Osteoblast (primary cell): ENCODE measurements at regions not wholly inside any gene's neighbourhood (a gene's known extent, or its start where the extent isn't known, plus 50 kb on each side); places are given as distances from the start of the nearest gene placed in this dataset.

Experiments
- DNase-seq: peaks from one replicate; pipeline ENCODE4 v3.0.0; 2011; ENCODE audit warnings: low spot score, mixed read lengths; ENCODE audit not compliant: insufficient read length; ENCODE audit errors: missing footprints
- H2AFZ ChIP-seq: 2 replicates; pipeline ENCODE4 v1.6.0; 2011; ENCODE audit warnings: mild to moderate bottlenecking, low read length
- H3K27ac ChIP-seq: 2 replicates; pipeline ENCODE4 v1.5.1; 2011; ENCODE audit warnings: mild to moderate bottlenecking, low read depth, low read length, moderate library complexity
- H3K27me3 ChIP-seq: 2 replicates; pipeline ENCODE4 v1.6.0; 2012; ENCODE audit warnings: mild to moderate bottlenecking, control low read depth, inconsistent platforms, low read length, moderate library complexity; ENCODE audit not compliant: insufficient read depth
- H3K36me3 ChIP-seq: 2 replicates; pipeline ENCODE4 v1.5.1; 2011; ENCODE audit warnings: mild to moderate bottlenecking, low read length, control low read depth, moderate library complexity; ENCODE audit not compliant: insufficient read depth
- H3K4me1 ChIP-seq: 2 replicates; pipeline ENCODE4 v1.5.1; 2011; ENCODE audit warnings: mild to moderate bottlenecking, low read length, control low read depth, moderate library complexity; ENCODE audit not compliant: insufficient read depth
- H3K4me2 ChIP-seq: 2 replicates; pipeline ENCODE4 v1.6.0; 2011; ENCODE audit warnings: mild to moderate bottlenecking, low read length; ENCODE audit not compliant: insufficient read depth
- H3K4me3 ChIP-seq: fragments of 200-600 bp; sonication (generic); 3 replicates; pipeline ENCODE4 v1.5.1; 2012; ENCODE audit warnings: mild to moderate bottlenecking, low read length, inconsistent platforms; ENCODE audit not compliant: insufficient read depth
- H3K79me2 ChIP-seq: 2 replicates; pipeline ENCODE4 v1.6.0; 2012; ENCODE audit warnings: mild to moderate bottlenecking, low read length, control low read depth, inconsistent platforms; ENCODE audit not compliant: insufficient read depth
- H3K9me3 ChIP-seq: 2 replicates; pipeline ENCODE4 v1.5.1; 2011; ENCODE audit warnings: low read depth, low read length, control low read depth
- H4K20me1 ChIP-seq: 2 replicates; pipeline ENCODE4 v1.6.0; 2012; ENCODE audit warnings: mild to moderate bottlenecking, low read length, control low read depth; ENCODE audit not compliant: insufficient read depth
- CTCF ChIP-seq: IDR thresholded peaks from 2 replicates; pipeline ENCODE4 v1.5.1; 2011; ENCODE audit warnings: mild to moderate bottlenecking, low read depth, low read length, moderate library complexity; ENCODE audit errors: extremely low read depth

GRCh38 chrX:145654486-145654885 is 163.1 kb upstream of the SLITRK2 start:
- H4K20me1 ChIP-seq, result no peaks in the 10 kb centered on the region
- H3K9me3 ChIP-seq, result no peaks in the 10 kb centered on the region

GRCh38 chrX:145673841-145674240 is 143.8 kb upstream of the SLITRK2 start:
- no peaks in the 10 kb centered on the region for H3K79me2 ChIP-seq
- H3K36me3 ChIP-seq, result no peaks in the 10 kb centered on the region
- no peak for DNase-seq
- H3K4me1 ChIP-seq, result no peaks in the 10 kb centered on the region
- no peak overlapping the region for H3K27ac ChIP-seq
- no peaks in the 10 kb centered on the region for H4K20me1 ChIP-seq
- H2AFZ ChIP-seq, result no peak overlapping the region
- no peak overlapping the region for H3K4me3 ChIP-seq
- H3K9me3 ChIP-seq, result peaks cover 8% of the 10 kb centered on the region
- H3K4me2 ChIP-seq, result no peak overlapping the region
- no peaks in the 10 kb centered on the region for H3K27me3 ChIP-seq
- no peak for TF ChIP-seq CTCF

More at GRCh38 chrX:145654486-145654885, 163.1 kb upstream of the SLITRK2 start:
- no peak for TF ChIP-seq CTCF
- no peaks in the 10 kb centered on the region for H3K4me1 ChIP-seq
- no peak overlapping the region for H3K4me2 ChIP-seq
- H3K4me3 ChIP-seq, result no peak overlapping the region
- H3K27me3 ChIP-seq, result no peaks in the 10 kb centered on the region
- DNase-seq, result no peak
- no peak overlapping the region for H2AFZ ChIP-seq
- no peaks in the 10 kb centered on the region for H3K36me3 ChIP-seq
- no peak overlapping the region for H3K27ac ChIP-seq
- no peaks in the 10 kb centered on the region for H3K79me2 ChIP-seq

- H3K9me3 ChIP-seq, result peaks cover 10% of the 10 kb centered on the region
- H3K36me3 ChIP-seq, result no peaks in the 10 kb centered on the region
- no peaks in the 10 kb centered on the region for H3K4me1 ChIP-seq
- no peak for TF ChIP-seq CTCF
- no peaks in the 10 kb centered on the region for H4K20me1 ChIP-seq
- no peak overlapping the region for H3K4me3 ChIP-seq
- no peaks in the 10 kb centered on the region for H3K79me2 ChIP-seq
- no peak for DNase-seq
- no peak overlapping the region for H2AFZ ChIP-seq
- H3K27me3 ChIP-seq, result no peaks in the 10 kb centered on the region
- no peak overlapping the region for H3K4me2 ChIP-seq
- H3K27ac ChIP-seq, result no peak overlapping the region
Measured at GRCh38 chrX:145677109-145677817, 140.4 kb upstream of the SLITRK2 start.

- no peak overlapping the region for H3K27ac ChIP-seq
- H3K79me2 ChIP-seq, result no peaks in the 10 kb centered on the region
- no peak overlapping the region for H3K4me2 ChIP-seq
- no peak overlapping the region for H3K4me3 ChIP-seq
- no peaks in the 10 kb centered on the region for H3K27me3 ChIP-seq
- H3K36me3 ChIP-seq, result no peaks in the 10 kb centered on the region
- H3K4me1 ChIP-seq, result no peaks in the 10 kb centered on the region
- no peaks in the 10 kb centered on the region for H4K20me1 ChIP-seq
- DNase-seq, result no peak
- no peak for TF ChIP-seq CTCF
- no peak overlapping the region for H2AFZ ChIP-seq
- peaks cover 5% of the 10 kb centered on the region for H3K9me3 ChIP-seq
Measured at GRCh38 chrX:145682518-145683298, 134.9 kb upstream of the SLITRK2 start.
